Esophagus (tissue), 2 donors: ENCODE measurements at regions not wholly inside any gene's neighbourhood (a gene's known extent, or its start where the extent isn't known, plus 50 kb on each side); places are given as distances from the start of the nearest gene placed in this dataset.

ENCODE experiments used
- H3K27ac ChIP-seq, 2 donors: one replicate each; pipeline ENCODE4 v1.5.1; 2013; ENCODE audit warnings: low read depth in 2 of 2, mild to moderate bottlenecking in 2 of 2, inconsistent platforms in 1 of 2, low read length in 1 of 2, moderate library complexity in 1 of 2
- H3K27me3 ChIP-seq, 2 donors: one replicate each; pipeline ENCODE4 v1.6.1; 2013; ENCODE audit warnings: low read length in 2 of 2, control low read depth in 1 of 2, mild to moderate bottlenecking in 1 of 2; ENCODE audit not compliant: insufficient read depth in 2 of 2, control insufficient read depth in 1 of 2
- H3K36me3 ChIP-seq, 2 donors: one replicate each; pipeline ENCODE4 v1.6.1; 2013; ENCODE audit warnings: low read length in 1 of 2; ENCODE audit not compliant: control insufficient read depth in 2 of 2, insufficient read depth in 2 of 2
- H3K4me1 ChIP-seq, 2 donors: one replicate each; pipeline ENCODE4 v1.6.1; 2013; ENCODE audit warnings: low read length in 1 of 2; ENCODE audit not compliant: control insufficient read depth in 2 of 2, insufficient read depth in 2 of 2
- H3K4me3 ChIP-seq, 2 donors: one replicate each; pipeline ENCODE4 v1.5.1; 2013; ENCODE audit warnings: low read length in 2 of 2, mild to moderate bottlenecking in 2 of 2, low read depth in 1 of 2, moderate library complexity in 1 of 2
- H3K9me3 ChIP-seq, 2 donors: one replicate each; pipeline ENCODE4 v1.6.1; 2013; ENCODE audit warnings: mild to moderate bottlenecking in 2 of 2, low read depth in 1 of 2, low read length in 1 of 2, moderate library complexity in 1 of 2; ENCODE audit not compliant: control insufficient read depth in 2 of 2, insufficient read depth in 1 of 2
- WGBS, 2 donors: extraction: QIAGEN DNeasy Blood & Tissue Kit; methylation state at CpG; one replicate each; pipeline ENCODE4 v1.1.7; 2013; 5-methylcytosine and 5-hydroxymethylcytosine counted together
- donor health status: healthy with polysubstance abuse.
- donor health status: Bipolar disorder and iron deficiency.

- no peaks in the 10 kb centered on the region for H3K36me3 ChIP-seq
- no peaks in the 10 kb centered on the region for H3K4me1 ChIP-seq
- H3K4me3 ChIP-seq, result no peak overlapping the region
- H3K9me3 ChIP-seq, result no peaks in the 10 kb centered on the region
- H3K27me3 ChIP-seq, result no peaks in the 10 kb centered on the region
- 75 to 82% methylated on average over 5 of the region's 5 CpGs for WGBS, 2 donors
- H3K27ac ChIP-seq, result no peak overlapping the region
Measured at GRCh38 chr17:12547831-12548230, 117.9 kb upstream of the MYOCD start.

DNA sequence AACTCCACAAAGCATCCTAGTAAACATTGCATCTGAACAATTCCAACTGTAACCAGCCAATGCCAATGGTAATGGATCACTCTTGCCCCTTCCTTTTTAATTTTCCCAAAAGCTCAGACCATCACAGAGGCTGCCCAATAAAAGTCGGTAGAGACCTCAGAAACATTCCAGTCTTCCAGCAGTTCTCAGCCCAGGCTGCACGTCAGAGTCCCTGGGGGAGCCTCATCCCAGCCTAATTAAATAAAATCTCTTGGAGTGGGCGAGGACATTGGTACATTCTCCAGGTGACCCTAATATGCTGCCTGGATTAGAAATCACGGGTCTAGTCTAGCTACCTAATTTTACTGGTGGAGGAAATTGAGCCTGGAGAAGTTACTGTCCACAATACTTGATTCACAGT lies 117.1 kb upstream of the MYOCD start:
- Histone ChIP-seq H3K27me3 (no peaks in the 10 kb centered on the region), H3K4me1 (no peaks in the 10 kb centered on the region), H3K36me3 (no peaks in the 10 kb centered on the region), H3K9me3 (no peaks in the 10 kb centered on the region), H3K27ac (no peak overlapping the region), H3K4me3 (no peak overlapping the region)
- WGBS, 2 donors, result 77 to 82% methylated on average over 4 of the region's 4 CpGs

- Histone ChIP-seq H3K36me3 (no peaks in the 10 kb centered on the region), H3K27me3 (no peaks in the 10 kb centered on the region), H3K27ac (no peak overlapping the region), H3K9me3 (no peaks in the 10 kb centered on the region), H3K4me1 (no peaks in the 10 kb centered on the region), H3K4me3 (no peak overlapping the region)
- 50 to 51% methylated on average over 14 of the region's 14 CpGs for WGBS, 2 donors
Measured at GRCh38 chr17:12549499-12550041, 116.1 kb upstream of the MYOCD start.

GRCh38 chr17:12553625-12554024 lies 112.1 kb upstream of the MYOCD start:
- H3K27me3 ChIP-seq, result no peaks in the 10 kb centered on the region
- WGBS, 2 donors, result 88% methylated on average over 3 of the region's 3 CpGs
- H3K27ac ChIP-seq, result no peak overlapping the region
- H3K9me3 ChIP-seq, result no peaks in the 10 kb centered on the region
- no peaks in the 10 kb centered on the region for H3K36me3 ChIP-seq
- H3K4me1 ChIP-seq, result no peaks in the 10 kb centered on the region
- H3K4me3 ChIP-seq, result no peak overlapping the region

- WGBS, 2 donors, result 88 to 92% methylated on average over 4 of the region's 4 CpGs
- Histone ChIP-seq H3K9me3 (no peaks in the 10 kb centered on the region), H3K27me3 (no peaks in the 10 kb centered on the region), H3K4me3 (no peak overlapping the region), H3K36me3 (no peaks in the 10 kb centered on the region), H3K27ac (no peak overlapping the region), H3K4me1 (no peaks in the 10 kb centered on the region)
Measured at GRCh38 chr17:12554251-12554650, 111.4 kb upstream of the MYOCD start.

DNA sequence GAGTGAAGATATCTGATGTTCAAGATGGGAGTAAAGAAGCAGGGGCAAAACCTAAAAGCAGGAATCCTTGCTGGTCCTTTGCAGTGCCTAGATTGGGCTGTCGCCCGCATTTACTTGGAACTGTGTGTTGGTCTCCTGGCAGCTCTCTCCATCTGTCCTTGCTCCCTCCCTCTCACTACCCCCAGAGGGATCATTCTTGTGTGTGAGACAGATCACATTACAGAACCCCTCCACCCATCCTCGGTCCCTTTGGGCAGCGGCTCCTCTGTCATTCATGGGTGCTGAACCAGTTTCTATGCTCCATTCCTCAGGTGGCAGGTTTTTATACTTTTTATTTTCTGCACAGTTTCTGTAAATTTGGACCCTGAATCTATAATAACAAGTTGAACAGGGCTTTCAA lies 99.4 kb upstream of the MYOCD start:
- Histone ChIP-seq H3K36me3 (no peaks in the 10 kb centered on the region), H3K27me3 (no peaks in the 10 kb centered on the region), H3K4me3 (no peak overlapping the region), H3K4me1 (no peaks in the 10 kb centered on the region), H3K9me3 (no peaks in the 10 kb centered on the region), H3K27ac (no peak overlapping the region)
- WGBS, 2 donors, result 38 to 53% methylated on average over 4 of the region's 4 CpGs

DNA sequence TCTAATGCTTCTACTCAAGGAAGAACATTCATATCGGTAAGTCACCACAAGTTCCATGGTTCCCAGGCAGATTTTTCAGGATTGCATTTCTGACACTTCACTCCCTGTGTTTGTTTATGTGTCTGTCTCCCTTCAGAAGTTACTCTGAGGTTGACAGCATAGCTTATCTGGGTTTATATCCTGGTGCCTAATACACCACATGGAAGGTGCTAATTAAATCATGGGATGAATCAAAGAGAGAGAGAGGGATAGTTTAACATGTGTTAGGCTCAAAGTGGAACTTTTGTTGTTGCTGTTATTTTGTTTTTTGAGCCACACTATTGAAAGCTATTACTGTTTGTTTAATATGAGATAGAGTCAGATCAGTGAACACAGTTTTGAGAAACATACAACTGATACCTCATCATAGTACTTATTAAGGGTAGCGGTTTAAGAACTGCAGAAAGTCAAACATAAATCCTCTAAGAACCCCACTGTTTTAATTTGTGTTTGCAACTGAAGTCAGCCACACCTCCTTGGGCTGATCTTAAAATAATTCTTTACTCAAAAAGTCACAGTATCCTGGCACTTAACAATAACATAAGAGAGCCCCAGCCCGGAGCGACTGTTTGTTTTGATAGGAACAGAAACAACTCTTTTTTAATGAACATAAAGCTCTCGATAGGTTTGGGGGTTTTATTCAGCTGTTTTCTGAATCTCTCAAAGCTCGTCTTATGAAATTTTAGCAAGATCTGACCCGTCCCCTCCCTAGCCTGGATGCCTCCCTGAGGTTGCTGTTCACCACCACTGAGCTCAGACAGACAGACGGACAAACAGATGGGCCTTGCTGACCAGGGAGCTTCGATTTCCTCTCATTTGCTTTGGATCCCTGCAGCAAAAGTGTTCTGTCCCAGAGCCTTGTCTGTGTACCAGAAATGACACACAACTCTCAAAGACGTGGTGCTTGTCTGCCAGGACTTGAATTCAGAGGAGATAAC lies 98.3 kb upstream of the MYOCD start:
- Histone ChIP-seq H3K27me3 (no peaks in the 10 kb centered on the region), H3K27ac (peak overlapping the region in 1 of 2 donors; percentile 2), H3K4me1 (no peaks in the 10 kb centered on the region), H3K4me3 (no peak overlapping the region), H3K9me3 (no peaks in the 10 kb centered on the region), H3K36me3 (no peaks in the 10 kb centered on the region)
- WGBS, 2 donors, result 31 to 40% methylated on average over 10 of the region's 10 CpGs

GRCh38 chr17:12568358-12569251 lies 97.1 kb upstream of the MYOCD start:
- no peaks in the 10 kb centered on the region for H3K27me3 ChIP-seq
- no peaks in the 10 kb centered on the region for H3K9me3 ChIP-seq
- no peaks in the 10 kb centered on the region for H3K36me3 ChIP-seq
- no peak overlapping the region for H3K27ac ChIP-seq
- 58 to 66% methylated on average over 14 of the region's 14 CpGs for WGBS, 2 donors
- no peak overlapping the region for H3K4me3 ChIP-seq
- H3K4me1 ChIP-seq, result no peaks in the 10 kb centered on the region

DNA sequence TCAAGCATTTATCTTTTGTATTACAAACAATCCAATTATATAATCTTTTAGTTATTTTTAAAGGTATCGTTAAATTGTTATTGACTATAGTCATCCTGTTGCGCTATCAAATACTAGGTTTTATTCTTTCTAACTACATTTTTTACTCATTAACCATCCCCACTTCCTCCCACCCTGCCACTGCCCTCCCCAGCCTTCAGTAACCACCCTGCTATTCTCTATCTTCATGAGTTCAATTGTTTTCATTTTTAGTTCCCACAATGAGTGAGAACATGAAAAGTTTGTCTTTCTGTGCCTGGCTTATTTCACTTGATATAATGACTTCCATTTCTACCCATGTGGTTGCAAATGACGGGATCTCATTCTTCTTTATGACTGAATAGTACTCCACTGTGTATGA lies 94.1 kb upstream of the MYOCD start:
- H3K27me3 ChIP-seq, result no peaks in the 10 kb centered on the region
- H3K27ac ChIP-seq, result no peak overlapping the region
- H3K9me3 ChIP-seq, result no peaks in the 10 kb centered on the region
- no peaks in the 10 kb centered on the region for H3K4me1 ChIP-seq
- 87 to 92% methylated on average over 3 of the region's 3 CpGs for WGBS, 2 donors
- H3K36me3 ChIP-seq, result no peaks in the 10 kb centered on the region
- H3K4me3 ChIP-seq, result no peak overlapping the region
